ENCODE measurements at regions not wholly inside any gene's neighbourhood (a gene's known extent, or its start where the extent isn't known, plus 50 kb on each side); places are given as distances from the start of the nearest gene placed in this dataset.

DNA sequence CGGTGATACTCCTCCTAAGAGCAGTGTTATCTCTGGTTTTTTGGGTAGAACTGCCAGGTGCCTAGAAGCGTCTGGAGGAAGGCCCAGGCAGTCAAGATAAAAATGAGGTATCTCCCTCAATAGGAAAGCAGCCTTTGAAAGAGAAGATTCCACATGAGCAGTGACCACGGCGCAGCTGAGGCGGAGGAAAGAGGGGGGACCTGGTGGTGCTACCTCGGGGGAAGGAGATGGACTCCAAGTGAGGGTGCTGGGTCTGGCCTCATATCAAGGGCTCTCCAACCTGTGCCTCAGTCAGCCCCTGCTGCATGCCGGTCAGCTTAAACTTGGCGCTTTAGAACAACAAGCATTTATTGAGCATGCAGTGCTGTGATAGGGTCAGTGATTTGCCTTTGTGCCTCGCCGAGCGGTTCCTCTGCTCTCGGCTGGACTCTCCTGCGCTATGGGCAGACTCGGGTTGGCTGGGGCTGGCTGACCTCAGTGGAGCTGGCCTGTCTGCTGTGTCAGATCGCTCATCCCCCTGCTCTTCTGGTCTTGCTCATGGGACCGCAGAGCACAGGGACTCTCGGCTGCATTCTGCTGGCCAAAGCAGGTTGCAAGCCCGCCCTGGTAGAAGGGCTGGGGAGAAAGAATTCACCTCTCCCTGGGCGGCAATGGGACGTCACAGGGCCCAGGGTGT lies 121.1 kb upstream of the IRX4 start:
- no peak for TF ChIP-seq POLR2A (IDR thresholded peaks at IDR 0.05; ENCODE audit: borderline replicate concordance, extremely low read depth, insufficient read depth, insufficient read length)
- TF ChIP-seq EZH2 (IDR thresholded peaks at IDR 0.05): no peak

Data from HCT116 (cell line).